H1 (cell line): ENCODE measurements at regions not wholly inside any gene's neighbourhood (a gene's known extent, or its start where the extent isn't known, plus 50 kb on each side); places are given as distances from the start of the nearest gene placed in this dataset.

Experiments used
- BACH1 ChIP-seq: IDR thresholded peaks from 2 replicates; pipeline ENCODE4 v1.6.1; 2012; ENCODE audit warnings: low read length, improper control_type of control experiment
- CTCF ChIP-seq, 3 experiments: IDR thresholded peaks; 1 replicate in 2 of 3; 2 replicates in 1 of 3; pipeline versions ENCODE4 v1.5.1 to v1.6.1; 2011; ENCODE audit warnings: low read length in 3 of 3, mild to moderate bottlenecking in 3 of 3, inconsistent platforms in 2 of 3, low read depth in 1 of 3, moderate library complexity in 1 of 3; ENCODE audit not compliant: insufficient read depth in 1 of 3; ENCODE audit errors: control extremely low read depth in 1 of 3
- EP300 ChIP-seq, 2 experiments: IDR thresholded peaks; 1 replicate in 1 of 2; 2 replicates in 1 of 2; pipeline ENCODE4 v1.6.1; 2011 to 2012; ENCODE audit warnings: low read depth in 2 of 2, low read length in 2 of 2, mild to moderate bottlenecking in 2 of 2, borderline replicate concordance in 1 of 2, inconsistent platforms in 1 of 2, moderate library complexity in 1 of 2
- NANOG ChIP-seq: IDR thresholded peaks from 2 replicates; pipeline ENCODE4 v1.6.1; 2011; ENCODE audit warnings: low read length, low read depth, mild to moderate bottlenecking, inconsistent platforms; ENCODE audit not compliant: insufficient read depth, poor library complexity, severe bottlenecking
- TEAD4 ChIP-seq: IDR thresholded peaks from 2 replicates; pipeline ENCODE4 v1.6.1; 2012; ENCODE audit warnings: low read depth, low read length, inconsistent platforms, mixed read lengths

DNA sequence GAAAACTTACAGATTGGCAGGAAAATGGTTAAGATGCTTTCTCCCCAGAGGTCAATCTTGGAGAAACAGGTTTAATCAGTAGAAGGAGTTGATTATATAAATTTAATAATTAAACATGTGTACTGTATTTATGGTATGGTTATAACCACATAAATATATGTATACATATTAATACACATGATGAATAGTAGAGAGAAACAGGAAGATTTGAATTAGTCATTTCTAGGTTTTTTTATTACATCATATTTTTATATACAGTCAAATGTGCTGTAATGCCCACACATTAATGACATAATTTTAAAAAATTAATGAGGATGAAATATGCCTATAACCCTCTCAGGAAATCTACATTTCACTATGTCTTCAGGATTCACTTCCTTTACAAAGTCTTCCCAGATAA lies 229.7 kb downstream of the IKZF2 start:
- TF ChIP-seq TEAD4 (no peak), BACH1 (no peak), NANOG (no peak), CTCF (IDR thresholded peaks at IDR 0.05; ENCODE audit: control extremely low read depth in 1 of 3, insufficient read depth in 1 of 3, low read depth in 1 of 3, low read length in 3 of 3) (no peak), EP300 (IDR thresholded peaks at IDR 0.05; ENCODE audit: borderline replicate concordance in 1 of 2, low read depth in 2 of 2, low read length in 2 of 2) (no peak)
